ENCODE measurements at regions not wholly inside any gene's neighbourhood (a gene's known extent, or its start where the extent isn't known, plus 50 kb on each side); places are given as distances from the start of the nearest gene placed in this dataset.
"Not testable (repeated sequence)": the region's sequence is repeated elsewhere in the genome, so short reads cannot be mapped to it uniquely, and the experiment has no call there.

- no peak for FAIRE-seq
Measured at GRCh38 chr2:11997142-11997541, 250.7 kb downstream of the LPIN1 start.

DNA sequence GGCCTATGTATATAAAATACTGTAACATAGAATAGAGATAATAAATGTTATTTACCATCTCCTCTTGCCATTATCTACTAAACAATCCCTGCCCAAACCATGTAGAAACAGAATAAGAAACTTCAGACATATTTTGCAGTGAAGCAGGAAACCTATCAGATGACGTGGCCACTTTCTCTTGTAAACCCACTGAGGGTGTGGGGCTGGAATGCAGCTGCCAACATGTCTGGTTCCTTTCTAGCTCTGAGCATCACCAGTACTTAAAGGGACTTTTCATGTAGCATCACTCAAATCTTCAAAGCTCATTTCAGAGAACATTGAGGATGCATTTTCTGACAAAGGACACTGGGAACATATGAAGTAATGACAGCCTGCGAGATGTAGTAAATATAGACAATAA is 251.8 kb downstream of the LPIN1 start:
- FAIRE-seq = no peak

- FAIRE-seq = no peak
Measured at GRCh38 chr2:11998626-11999378, 252.4 kb downstream of the LPIN1 start.

DNA sequence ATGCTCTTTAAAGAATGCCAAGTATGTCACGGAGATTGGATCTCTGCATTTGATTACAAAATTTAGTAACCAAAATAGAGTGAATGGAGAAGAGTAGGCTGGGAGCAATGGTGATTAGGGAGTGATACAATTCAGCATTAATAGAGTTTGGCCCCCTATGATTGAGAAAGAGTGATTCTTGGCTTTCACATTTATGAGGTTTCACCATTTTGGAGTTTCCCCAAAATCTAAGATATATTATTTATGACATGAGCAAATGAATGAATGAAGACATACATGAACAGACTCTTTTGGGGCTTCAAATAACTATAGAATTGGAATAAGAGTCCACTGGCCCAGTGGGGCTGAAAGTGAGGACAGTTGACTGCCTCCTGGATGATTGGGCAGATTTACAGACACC is 255.2 kb downstream of the LPIN1 start:
- FAIRE-seq = no peak

DNA sequence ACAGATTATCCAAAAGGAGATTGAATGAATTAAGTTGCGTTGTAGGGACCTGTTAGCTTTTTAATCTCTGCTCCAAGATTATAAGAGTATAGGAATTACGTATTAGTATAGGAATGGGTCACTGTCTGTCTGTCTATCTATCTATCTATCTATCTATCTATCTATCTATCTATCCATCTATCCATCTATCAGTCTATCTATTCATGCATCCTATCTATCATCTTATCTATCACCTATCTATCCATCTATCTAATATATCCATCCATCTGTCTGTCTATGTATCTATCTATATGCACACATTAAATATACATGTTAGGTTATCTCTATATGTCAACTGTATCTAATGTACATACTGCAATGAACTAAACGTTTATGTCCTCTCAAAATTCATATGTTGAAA is 255.8 kb downstream of the LPIN1 start:
- no peak for FAIRE-seq

GRCh38 chr2:12004713-12005112 is 258.3 kb downstream of the LPIN1 start:
- no peak for FAIRE-seq

DNA sequence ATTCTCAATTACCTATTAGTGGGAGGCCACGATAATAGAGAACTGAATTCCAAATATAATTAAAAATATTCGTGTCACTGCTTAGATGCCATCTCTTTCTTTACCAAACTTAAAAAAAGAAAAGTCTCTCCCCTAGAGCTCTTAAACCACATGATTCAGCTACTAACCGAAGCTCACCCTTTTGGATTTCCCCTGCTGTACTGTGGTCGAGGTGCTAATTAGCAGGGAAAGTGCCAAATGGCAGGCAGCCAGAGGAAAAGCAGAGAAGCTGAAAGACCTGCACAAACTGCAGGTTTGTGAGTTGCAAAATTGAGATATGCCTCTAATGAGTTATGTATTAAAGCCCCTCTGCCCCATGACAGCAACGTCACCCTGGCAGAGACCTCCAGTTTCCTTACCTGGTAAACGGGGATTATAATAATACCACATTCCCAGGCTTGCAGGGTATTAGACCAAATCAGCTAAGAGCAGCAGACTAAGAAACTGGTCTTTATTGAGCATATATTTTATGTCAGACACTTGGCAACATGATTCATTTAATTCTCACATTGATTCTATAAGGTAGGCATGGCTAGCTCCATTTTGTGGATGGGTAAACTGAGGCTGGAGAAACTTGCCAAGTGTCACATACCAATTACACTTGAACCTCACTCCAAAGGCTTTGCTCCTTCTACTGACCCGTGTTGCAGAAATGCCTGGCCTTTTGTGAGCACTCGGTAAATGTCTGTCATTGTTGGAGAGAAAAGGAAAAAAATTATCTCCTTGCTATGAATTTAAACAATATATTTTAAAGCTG is 259.7 kb downstream of the LPIN1 start:
- FAIRE-seq = no peak

GRCh38 chr2:12006850-12007249 is 260.4 kb downstream of the LPIN1 start:
- FAIRE-seq = no peak

DNA sequence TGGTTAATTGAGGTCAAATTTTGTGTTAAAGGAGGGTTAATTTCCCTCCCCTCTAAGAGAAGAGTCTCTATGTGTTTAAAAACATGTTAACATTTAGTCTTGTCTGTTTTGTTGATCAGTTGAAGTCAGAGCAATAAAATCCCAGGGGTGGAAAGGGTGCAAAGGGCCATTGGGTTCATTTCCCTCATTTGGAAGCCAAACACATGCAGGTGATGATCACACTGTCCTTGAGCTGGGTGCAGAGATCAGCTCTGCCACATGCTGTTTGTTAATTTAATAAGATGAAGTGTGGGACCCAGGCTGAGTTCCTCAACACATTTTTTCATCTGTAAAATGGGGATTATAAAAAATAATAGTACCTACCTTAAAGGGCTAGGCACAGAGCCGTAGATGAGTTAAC is 260.9 kb downstream of the LPIN1 start:
- FAIRE-seq = no peak

DNA sequence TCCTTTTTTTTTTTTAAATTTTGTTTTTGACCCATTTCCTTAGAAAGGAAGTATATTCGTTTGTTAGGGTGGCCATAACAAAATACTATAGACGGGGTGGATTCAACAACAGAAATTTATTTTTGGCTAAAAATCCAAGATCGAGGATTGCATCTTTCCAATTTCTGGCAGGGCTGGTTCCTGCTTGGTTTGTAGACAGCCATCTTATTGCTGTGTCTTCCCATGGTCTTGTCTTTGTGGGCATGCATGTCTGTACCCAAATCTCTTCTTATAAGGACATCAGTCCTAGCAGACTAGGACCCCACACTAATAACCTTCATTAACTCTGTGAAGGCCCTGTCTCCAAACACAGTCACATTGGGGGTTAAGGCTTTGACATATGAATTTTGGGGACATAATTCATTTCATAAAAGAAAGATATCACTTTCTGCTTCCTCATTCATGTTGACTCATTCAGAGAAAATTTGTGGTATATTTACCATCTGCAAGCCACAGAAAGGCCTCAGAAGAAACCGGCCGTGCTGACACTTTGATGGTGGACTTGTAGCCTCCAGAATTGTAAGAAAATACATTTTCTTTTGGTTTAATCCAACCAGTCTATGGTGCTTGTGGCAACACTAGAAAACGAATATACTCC is 262.1 kb downstream of the LPIN1 start:
- no peak for FAIRE-seq

DNA sequence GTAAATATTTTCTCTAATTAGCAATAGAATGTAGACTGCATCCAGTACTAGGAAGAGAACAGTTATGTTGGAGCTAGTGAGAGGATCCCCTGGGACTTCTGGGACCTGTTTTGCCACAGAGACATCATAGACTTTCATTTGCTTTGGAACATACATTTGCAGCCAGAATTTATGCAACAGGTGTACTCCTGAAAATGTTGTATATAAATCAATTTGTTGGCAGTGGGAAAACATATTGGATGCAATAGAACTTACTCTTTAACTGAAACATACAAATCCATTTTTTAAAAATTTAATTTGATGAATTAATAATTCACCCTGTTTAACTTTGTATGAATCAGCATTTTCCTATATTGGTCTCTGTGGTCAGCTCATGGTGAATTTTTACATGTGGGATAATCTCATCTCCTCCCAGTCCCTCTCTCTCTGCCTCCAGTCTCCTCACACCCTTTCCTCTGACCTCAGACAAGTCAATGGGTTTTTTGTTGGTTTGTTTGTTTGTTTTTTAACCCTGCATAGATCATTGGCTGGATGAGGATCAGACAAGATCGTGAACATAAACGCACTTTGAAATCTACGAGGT is 263.0 kb downstream of the LPIN1 start:
- FAIRE-seq = no peak

DNA sequence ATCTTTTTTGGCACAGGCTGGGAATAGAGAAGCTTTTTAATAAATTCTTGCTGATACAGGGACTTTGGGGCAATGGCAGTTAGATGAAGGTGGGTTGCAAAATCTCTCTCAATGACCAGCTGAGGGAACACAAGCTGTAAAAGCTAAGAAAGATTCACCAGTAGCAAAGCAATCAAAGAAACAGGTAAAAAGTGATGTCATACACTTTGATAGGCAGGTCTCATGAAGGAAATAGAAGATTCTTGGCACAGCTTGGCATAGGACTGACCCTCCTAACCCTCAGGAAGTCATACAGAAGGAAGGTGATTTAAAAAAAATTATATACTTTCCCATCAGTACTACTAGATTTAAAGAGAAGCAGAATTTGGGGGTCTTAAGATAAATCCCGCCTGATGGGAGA is 263.6 kb downstream of the LPIN1 start:
- FAIRE-seq = no peak

DNA sequence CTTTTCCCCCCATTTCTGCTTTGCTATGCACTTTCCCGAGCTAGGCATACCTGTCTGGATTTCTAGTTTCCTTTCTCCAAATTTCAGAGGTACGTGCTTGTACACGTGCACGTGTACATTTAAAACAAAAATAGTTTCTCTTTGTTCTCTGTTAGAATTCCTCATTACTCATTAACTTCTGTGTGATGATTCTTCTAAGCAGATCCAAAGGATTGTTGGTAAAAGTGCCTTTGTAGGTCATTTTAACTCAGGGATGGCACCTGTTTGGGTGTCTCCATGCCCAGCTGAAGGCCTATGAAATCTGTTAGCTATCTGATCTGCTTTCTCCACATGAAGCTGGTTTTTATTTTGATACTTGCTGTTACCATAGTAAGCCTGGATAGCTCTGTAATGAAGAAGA is 264.3 kb downstream of the LPIN1 start:
- FAIRE-seq = no peak

GRCh38 chr2:12014088-12014960 is 267.9 kb downstream of the LPIN1 start:
- FAIRE-seq = no peak

DNA sequence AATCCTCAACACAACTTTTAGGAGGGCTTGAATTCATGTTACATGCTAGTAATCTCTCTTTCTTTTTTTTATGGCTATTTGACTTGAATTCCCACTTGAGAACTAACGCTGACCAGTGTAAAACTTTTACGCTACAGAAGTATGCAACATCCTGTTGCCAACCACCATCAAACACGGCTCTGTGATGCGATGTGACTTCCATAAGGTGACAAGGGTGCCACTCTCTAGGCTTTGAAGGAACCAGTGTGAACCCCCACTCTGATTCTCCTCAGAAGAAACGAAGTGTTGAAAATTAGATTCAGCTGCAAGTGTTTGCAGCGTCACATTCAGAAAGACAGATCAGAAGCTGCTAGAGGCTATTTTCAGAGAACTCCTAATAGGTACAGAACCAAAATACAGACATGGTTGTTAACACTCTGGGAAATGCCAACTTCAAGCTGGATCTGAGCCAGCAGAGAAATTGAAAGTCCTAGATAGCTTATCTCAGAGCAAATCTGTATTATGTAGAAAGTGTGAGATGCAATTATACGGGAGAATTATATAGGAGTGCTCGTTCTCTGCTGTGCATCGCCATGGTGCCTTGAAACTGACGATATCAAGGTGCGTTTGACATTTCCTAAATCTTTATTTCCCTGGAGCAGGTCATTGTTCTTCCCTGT is 271.2 kb downstream of the LPIN1 start:
- FAIRE-seq = no peak

DNA sequence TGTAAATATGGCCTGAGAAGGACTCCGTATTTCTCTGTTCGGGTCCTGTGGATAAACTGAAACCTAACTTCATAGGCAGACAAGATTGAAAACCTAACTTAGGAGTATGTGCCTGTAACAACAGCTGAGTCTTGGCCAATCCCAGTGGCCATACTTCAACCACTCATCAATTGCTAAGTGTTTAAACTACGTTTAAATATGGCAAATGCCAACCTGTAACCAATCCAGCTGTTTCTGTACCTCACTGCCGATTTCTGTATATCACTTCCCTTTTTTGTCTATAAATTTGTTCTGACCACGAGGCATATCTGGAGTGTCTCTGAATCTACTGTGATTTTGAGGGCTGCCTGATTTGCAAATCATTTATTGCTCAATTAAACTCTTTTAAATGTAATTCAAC is 272.3 kb downstream of the LPIN1 start:
- FAIRE-seq = not testable (repeated sequence)

DNA sequence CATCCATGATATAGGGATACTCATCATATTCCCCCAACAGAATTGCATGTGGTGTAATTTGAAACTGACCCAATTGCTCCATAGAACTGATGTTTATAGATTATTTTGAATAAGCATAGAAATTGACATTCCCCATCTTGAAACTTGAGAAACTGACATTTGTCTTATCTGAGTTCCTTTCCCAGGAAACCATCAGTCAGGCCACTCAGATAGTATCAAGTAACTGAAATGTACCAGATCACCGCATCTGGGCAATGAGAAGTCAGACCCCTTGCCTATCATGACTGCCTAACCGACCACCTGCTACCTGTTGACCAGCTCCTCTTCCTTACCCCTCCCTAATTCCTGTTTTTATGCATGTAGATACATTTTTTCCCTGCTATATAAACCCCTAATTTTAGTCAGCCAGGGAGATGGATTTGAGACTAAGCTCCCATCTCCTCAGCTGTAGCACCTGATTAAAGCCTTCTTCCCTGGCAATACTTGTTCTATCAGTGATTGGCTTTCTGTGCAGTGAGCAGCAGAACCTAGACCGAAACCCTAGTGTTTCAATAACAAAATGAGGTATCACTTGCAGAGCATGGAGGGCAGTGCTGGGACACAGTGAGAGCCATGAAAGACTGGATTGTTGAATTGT is 274.5 kb downstream of the LPIN1 start:
- FAIRE-seq = no peak

DNA sequence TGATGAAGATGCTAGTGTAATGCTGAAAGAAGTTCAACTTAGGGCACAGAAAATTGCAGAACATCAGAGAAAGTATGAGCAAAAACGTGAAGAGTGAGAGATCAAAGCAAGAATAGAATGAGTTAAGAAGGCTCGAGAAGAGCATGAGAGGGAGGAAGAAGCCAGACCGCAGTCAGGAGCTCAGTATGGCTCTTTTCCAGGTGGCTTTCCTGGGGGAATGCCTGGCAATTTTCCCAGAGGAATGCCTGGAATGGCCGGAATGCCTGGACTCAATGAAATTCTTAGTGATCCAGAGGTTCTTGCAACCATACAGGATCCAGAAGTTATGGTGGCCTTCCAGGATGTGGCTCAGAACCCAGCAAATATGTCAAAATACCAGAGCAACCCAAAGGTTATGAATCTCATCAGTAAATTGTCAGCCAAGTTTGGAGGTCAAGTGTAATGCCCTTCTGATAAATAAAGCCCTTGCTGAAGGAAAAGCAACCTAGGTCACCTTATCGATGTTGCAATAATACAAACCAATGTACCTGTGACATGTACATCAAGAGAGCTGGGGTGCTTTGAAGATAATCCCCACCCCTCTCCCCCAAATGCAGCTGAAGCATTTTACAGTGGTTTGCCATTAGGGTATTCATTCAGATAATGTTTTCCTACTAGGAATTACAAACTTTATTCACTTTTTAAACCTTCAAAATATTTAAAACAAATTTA is 277.9 kb downstream of the LPIN1 start:
- not testable (repeated sequence) for FAIRE-seq

- no peak for FAIRE-seq
Measured at GRCh38 chr2:12027136-12027535, 280.7 kb downstream of the LPIN1 start.

GRCh38 chr2:12031866-12032265 is 285.4 kb downstream of the LPIN1 start:
- FAIRE-seq = no peak

GRCh38 chr2:12032398-12032797 is 286.0 kb downstream of the LPIN1 start:
- no peak for FAIRE-seq
